ENCODE measurements at regions not wholly inside any gene's neighbourhood (a gene's known extent, or its start where the extent isn't known, plus 50 kb on each side); places are given as distances from the start of the nearest gene placed in this dataset.
"Not testable (repeated sequence)": the region's sequence is repeated elsewhere in the genome, so short reads cannot be mapped to it uniquely, and the experiment has no call there.

DNA sequence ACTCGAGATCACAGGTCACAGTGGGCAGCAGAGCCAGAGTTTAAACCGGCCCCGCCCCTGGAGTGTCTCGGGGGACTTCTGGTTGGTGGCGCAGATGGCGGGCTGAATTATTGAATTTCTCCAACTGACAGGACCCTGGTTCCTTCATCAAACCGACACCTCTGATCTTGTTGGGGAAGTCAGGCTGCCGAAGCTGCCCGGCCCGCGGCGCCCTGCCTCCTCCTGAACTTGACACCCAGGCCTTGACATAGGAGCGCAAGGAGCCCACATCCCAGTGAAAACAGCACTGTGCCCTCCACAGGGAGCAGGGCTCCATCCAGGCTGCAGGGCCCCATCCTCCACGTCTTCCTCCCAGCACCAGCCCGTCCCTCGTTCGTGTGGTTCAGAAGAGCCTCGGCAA, 105.2 kb downstream of the OLFM1 start:
- no peak for DNase-seq (ENCODE audit: low read depth in 3 of 3, low spot score in 2 of 3)

- not testable (repeated sequence) for DNase-seq (ENCODE audit: low read depth in 3 of 3, low spot score in 2 of 3)
Measured at GRCh38 chr9:135195975-135196374, 108.5 kb downstream of the OLFM1 start.

- DNase-seq (ENCODE audit: low read depth in 3 of 3, low spot score in 2 of 3) = no peak
Measured at GRCh38 chr9:135196474-135196873, 109.0 kb downstream of the OLFM1 start.

- no peak for DNase-seq (ENCODE audit: low read depth in 3 of 3, low spot score in 2 of 3)
Measured at GRCh38 chr9:135198144-135198543, 110.7 kb downstream of the OLFM1 start.

- no peak for DNase-seq (ENCODE audit: low read depth in 3 of 3, low spot score in 2 of 3)
Measured at GRCh38 chr9:135198586-135199285, 111.3 kb downstream of the OLFM1 start.

DNA sequence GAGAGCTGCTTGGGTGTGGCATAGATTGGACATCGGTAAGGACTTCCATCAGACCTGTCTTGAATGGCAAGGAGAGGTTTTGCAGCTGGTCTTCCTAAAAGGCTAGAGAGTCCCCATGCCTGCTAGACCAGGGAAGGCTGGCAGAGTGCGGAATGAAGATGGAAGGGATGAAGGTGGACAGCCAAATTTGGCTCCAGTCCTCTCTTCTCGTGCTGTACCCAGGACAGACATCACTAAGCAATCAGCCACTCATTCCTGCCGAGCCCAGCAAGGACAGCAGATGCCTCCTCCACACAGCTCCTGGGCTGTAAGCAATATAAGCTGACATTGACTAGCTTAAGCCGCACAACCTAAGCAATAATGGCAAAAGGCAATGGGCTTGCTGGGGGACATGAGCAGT, 112.0 kb downstream of the OLFM1 start:
- no peak for DNase-seq (ENCODE audit: low read depth in 3 of 3, low spot score in 2 of 3)

- DNase-seq (ENCODE audit: low read depth in 3 of 3, low spot score in 2 of 3) = no peak
Measured at GRCh38 chr9:135201711-135202110, 114.2 kb downstream of the OLFM1 start.

GRCh38 chr9:135204177-135204576, 116.7 kb downstream of the OLFM1 start:
- DNase-seq (ENCODE audit: low read depth in 3 of 3, low spot score in 2 of 3) = no peak

DNA sequence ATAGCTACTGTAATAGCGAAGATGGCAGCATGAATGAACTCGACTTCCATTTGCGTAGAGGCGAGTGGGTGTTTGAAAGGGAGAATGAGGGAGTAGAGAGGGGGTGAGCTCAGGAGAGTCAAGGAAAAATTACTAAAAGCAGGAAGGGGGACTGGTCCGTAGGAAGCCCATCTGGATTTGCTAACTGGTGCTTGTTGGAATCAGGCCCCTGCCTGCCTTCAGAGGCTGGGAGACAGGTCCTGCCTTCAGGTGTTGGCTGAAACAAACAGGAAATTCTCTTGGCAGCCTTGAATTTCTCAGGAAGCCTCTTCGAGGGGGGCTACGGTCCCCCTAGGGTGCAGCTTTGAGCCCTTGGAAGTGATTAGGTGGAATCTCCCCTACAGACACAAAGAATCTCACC, 121.7 kb downstream of the OLFM1 start:
- no peak for DNase-seq (ENCODE audit: low read depth in 3 of 3, low spot score in 2 of 3)

- DNase-seq (ENCODE audit: low read depth in 3 of 3, low spot score in 2 of 3) = no peak
Measured at GRCh38 chr9:135209852-135210251, 122.4 kb downstream of the OLFM1 start.

GRCh38 chr9:135210676-135211523, 123.4 kb downstream of the OLFM1 start:
- DNase-seq (ENCODE audit: low read depth in 3 of 3, low spot score in 2 of 3) = no peak

- no peak for DNase-seq (ENCODE audit: low read depth in 3 of 3, low spot score in 2 of 3)
Measured at GRCh38 chr9:135211524-135211890, 124.0 kb downstream of the OLFM1 start.

GRCh38 chr9:135212961-135213360, 125.5 kb downstream of the OLFM1 start:
- DNase-seq (ENCODE audit: low read depth in 3 of 3, low spot score in 2 of 3) = no peak

- DNase-seq (ENCODE audit: low read depth in 3 of 3, low spot score in 2 of 3) = no peak
Measured at GRCh38 chr9:135213566-135213965, 126.1 kb downstream of the OLFM1 start.

- DNase-seq (ENCODE audit: low read depth in 3 of 3, low spot score in 2 of 3) = no peak
Measured at GRCh38 chr9:135214054-135214640, 126.7 kb downstream of the OLFM1 start.

GRCh38 chr9:135214706-135215105, 127.2 kb downstream of the OLFM1 start:
- DNase-seq (ENCODE audit: low read depth in 3 of 3, low spot score in 2 of 3) = no peak

GRCh38 chr9:135215571-135216161, 128.2 kb downstream of the OLFM1 start:
- no peak for DNase-seq (ENCODE audit: low read depth in 3 of 3, low spot score in 2 of 3)

DNA sequence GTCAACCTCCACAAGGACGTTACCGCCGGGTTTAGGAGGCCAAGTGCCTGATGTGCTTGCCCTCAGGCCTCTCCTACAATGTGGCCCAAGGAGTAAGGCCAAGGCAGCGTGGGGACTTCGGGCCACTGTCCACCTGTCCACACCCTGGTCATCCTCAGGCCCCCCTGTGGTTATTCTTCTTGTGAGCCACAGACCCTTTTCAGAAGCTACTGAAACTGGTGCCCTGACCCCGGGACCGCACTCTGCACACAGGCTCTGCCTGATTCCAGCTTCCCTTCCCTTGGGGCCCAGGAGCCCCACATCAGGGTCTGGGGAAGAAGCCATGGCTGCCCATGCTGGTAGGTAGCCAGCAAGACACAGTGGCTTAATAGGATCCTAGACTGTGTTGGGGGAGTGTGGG, 128.8 kb downstream of the OLFM1 start:
- no peak for DNase-seq (ENCODE audit: low read depth in 3 of 3, low spot score in 2 of 3)

GRCh38 chr9:135216791-135217441, 129.4 kb downstream of the OLFM1 start:
- DNase-seq (ENCODE audit: low read depth in 3 of 3, low spot score in 2 of 3) = no peak

DNA sequence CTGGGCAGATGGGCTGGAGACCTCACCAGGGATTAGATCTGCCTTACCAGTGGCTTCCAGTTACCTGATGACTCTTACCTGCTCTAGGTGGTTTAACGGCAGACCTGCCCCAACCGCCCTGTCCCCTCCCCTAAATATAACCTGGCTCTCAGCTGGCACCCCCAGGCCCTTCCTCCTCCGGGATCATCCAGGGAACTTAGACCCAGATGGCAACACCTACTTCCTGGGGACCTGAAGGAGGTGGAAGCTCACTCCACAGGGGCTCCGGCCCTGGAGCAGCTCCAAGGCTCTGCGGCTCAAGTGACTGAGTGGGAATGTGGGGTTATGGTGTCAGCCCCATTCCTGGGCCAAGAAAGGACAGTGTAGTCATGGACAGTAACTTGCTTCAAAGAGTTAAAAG, 130.4 kb downstream of the OLFM1 start:
- DNase-seq (ENCODE audit: low read depth in 3 of 3, low spot score in 2 of 3) = no peak

All from right renal cortex interstitium (tissue), 3 donors.